GM12864 (cell line): ENCODE measurements at regions not wholly inside any gene's neighbourhood (a gene's known extent, or its start where the extent isn't known, plus 50 kb on each side); places are given as distances from the start of the nearest gene placed in this dataset.

Source experiments
- DNase-seq: peaks from one replicate; pipeline ENCODE4 v3.0.0-alpha.2; 2011; ENCODE audit warnings: low read depth
- H3K4me3 ChIP-seq: 2 replicates; pipeline ENCODE4 v1.5.1; 2011; ENCODE audit warnings: mild to moderate bottlenecking, low read depth, low read length, control low read depth
- TF ChIP-seq, protein P1 (sequence below): IDR thresholded peaks from 2 replicates; pipeline ENCODE4 v1.5.1; 2011; ENCODE audit warnings: low read depth, mild to moderate bottlenecking, moderate library complexity, low read length, control low read depth, inconsistent platforms; ENCODE audit errors: missing control alignments

DNA sequence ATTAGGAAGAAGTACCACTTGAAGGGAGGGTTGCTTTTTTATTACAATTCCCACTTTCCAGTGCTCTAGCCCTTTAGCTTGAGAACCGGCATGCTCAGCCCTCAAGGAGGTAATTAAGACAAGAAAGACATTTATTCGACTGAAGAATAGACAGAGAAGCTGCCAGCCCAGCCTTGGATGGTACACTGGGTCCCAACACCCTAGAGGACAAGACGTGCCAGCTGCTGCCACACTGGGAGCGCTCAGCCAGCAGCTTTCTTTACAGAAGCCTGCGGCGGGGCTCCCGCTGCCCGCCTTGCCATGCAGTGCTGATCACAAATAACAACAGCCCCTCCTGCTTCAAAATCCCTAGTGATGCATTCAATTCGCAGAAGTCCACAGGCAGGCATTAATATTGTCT lies 746.3 kb upstream of the RAB6C start:
- no peak overlapping the region for H3K4me3 ChIP-seq
- TF ChIP-seq, protein P1, sequence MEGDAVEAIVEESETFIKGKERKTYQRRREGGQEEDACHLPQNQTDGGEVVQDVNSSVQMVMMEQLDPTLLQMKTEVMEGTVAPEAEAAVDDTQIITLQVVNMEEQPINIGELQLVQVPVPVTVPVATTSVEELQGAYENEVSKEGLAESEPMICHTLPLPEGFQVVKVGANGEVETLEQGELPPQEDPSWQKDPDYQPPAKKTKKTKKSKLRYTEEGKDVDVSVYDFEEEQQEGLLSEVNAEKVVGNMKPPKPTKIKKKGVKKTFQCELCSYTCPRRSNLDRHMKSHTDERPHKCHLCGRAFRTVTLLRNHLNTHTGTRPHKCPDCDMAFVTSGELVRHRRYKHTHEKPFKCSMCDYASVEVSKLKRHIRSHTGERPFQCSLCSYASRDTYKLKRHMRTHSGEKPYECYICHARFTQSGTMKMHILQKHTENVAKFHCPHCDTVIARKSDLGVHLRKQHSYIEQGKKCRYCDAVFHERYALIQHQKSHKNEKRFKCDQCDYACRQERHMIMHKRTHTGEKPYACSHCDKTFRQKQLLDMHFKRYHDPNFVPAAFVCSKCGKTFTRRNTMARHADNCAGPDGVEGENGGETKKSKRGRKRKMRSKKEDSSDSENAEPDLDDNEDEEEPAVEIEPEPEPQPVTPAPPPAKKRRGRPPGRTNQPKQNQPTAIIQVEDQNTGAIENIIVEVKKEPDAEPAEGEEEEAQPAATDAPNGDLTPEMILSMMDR = no peak
- no peak for DNase-seq

DNA sequence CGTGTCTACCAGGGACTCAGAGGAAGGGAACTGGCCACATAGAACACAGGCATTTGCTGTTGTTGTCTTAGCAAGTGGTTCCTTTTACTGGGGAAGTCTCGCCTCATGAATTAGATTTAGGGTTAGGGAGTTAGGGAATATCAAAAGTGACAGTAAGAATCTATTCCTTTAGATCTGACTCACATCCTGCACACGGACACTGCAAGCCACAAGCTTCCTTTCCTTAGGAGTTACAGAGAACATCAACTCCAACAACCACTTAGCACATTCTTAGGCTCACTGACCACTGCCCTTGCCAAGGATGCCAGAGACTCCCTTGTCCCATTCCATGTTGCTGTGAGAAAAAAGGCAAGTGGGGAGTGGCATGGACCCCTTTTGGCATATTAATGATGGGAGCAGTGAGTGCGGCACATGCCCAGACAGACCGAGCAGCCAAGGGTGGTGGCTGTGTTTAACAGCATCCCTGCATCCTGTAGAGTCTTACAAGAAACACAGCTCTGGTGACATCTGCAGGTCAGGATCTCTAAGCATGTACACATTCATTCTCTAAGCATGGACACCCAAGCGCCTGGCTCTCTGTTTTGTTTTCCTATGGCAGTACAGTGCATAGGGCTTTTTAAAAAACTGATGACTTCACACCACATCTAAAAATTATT lies 745.6 kb upstream of the RAB6C start:
- no peak for DNase-seq
- no peak overlapping the region for H3K4me3 ChIP-seq
- TF ChIP-seq, protein P1 = peak; percentile 20

DNA sequence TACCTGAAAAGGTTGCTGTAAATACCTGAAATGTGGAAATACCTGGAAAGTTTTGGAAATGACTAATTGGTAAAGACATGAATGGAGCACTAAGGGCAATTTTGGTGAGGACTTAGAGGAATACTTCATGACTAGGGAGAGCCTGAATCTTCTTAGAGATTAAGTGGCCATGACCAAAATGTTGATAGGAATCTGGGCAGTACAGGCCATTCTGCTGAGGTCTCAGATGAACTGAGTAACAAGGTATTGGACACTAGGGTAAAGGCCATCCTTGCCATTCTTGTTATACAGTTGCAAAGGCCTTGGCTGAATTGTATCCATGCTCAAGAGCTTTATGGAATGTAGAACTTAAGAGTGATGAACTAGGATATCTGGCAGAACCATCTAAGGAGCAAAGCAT lies 742.9 kb upstream of the RAB6C start:
- no peak for DNase-seq
- no peak overlapping the region for H3K4me3 ChIP-seq
- TF ChIP-seq, protein P1 = no peak

DNA sequence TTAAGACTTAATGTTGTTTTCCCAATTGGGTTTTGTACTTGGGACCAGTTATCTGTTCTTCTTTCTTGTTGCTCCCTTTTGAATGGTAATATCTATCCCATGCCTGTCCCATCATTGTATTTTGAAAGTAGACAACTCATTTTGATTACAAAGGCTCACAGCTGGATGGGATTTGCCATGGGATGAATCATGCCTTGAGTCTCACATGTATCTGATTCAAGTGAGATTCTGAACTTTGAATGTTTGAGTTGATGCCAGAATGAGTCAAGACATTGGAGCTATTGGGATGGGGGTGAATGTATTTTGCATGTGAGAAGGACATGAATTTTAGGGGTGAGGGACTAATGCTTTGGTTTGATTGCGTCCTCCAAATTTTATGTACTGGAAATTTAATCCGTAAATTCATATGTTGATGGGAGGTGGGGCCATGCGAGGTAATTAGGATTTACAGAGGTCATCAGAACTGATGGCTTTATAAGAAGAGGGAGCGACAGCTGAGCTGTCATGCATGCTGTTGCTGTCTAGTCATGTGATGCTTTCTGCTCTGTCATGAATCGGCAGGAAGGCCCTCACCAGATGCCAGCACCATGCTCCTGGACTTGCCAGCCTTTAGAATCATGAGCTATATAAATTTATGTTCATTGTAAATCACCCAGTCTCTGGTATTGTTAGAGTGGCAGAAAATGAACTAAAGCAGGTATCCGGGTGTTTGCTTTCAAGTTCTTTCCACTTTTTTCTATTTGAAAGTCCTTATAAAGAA lies 741.3 kb upstream of the RAB6C start:
- TF ChIP-seq, protein P1 = no peak

DNA sequence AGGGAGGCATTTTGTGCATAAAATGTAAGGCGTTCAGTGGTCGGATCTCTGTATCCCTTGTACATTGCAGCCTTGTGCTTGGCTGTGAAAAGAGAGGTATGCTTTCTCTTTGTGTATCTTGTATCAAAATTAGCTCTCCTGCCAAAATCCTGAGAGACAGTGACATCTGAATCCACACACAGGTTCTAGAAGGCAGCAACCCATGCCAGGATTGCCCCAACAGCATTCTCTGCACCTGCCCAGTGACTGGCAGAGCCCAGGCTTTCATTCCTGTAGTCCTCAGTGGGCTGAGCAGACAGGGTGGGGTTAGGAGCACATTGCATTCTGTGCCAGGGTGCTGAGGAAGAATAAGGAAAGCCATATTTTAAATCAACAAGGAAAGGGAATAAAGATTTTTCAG lies 740.3 kb upstream of the RAB6C start:
- TF ChIP-seq, protein P1 = no peak
- no peak for DNase-seq
- no peak overlapping the region for H3K4me3 ChIP-seq

More for the DNA sequence above, 741.3 kb upstream of the RAB6C start:
- H3K4me3 ChIP-seq = no peak overlapping the region
- DNase-seq = no peak

DNA sequence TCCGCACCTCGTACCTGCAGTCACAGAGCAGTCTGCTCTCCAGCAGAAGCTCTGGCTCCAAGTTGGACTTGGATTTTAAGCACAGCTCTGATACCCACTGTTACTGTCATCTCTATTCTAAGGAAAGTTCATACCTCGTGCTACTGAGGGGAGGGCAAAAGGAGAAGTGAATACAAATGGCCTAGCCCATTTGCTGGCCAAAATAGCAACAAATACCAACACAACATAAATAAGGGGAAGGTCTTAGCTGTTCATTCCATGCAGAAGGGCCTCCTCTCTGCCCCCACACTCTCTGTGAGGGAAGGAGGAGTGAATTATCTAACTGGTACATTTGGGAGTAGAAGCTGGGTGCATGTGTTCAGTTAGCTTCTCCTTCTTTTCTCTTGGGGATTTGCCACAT lies 739.4 kb upstream of the RAB6C start:
- H3K4me3 ChIP-seq = no peak overlapping the region
- TF ChIP-seq, protein P1 = no peak
- DNase-seq = no peak
